ENCODE measurements at regions not wholly inside any gene's neighbourhood (a gene's known extent, or its start where the extent isn't known, plus 50 kb on each side); places are given as distances from the start of the nearest gene placed in this dataset.

- H3K4me1 Mint-ChIP-seq (ENCODE audit: unreplicated experiment) = no peaks in the 10 kb centered on the region
- no peaks in the 10 kb centered on the region for H3K9me3 Mint-ChIP-seq (ENCODE audit: unreplicated experiment)
- H3K27me3 Mint-ChIP-seq (ENCODE audit: unreplicated experiment) = no peaks in the 10 kb centered on the region
- no peak overlapping the region for H3K4me3 Mint-ChIP-seq (ENCODE audit: unreplicated experiment)
- H3K27ac Mint-ChIP-seq (ENCODE audit: unreplicated experiment) = no peak overlapping the region
- H3K36me3 Mint-ChIP-seq (ENCODE audit: unreplicated experiment) = no peaks in the 10 kb centered on the region
- TF ChIP-seq CTCF (IDR thresholded peaks at IDR 0.05) = no peak
- no peak for DNase-seq (ENCODE audit: extremely low spot score, unreplicated experiment)
Measured at GRCh38 chr10:80896076-80896475, 358.4 kb downstream of the SH2D4B start.

- no peak overlapping the region for H3K4me3 Mint-ChIP-seq (ENCODE audit: unreplicated experiment)
- no peak for TF ChIP-seq CTCF (IDR thresholded peaks at IDR 0.05)
- no peak overlapping the region for H3K27ac Mint-ChIP-seq (ENCODE audit: unreplicated experiment)
- no peaks in the 10 kb centered on the region for H3K36me3 Mint-ChIP-seq (ENCODE audit: unreplicated experiment)
- H3K27me3 Mint-ChIP-seq (ENCODE audit: unreplicated experiment) = no peaks in the 10 kb centered on the region
- no peaks in the 10 kb centered on the region for H3K9me3 Mint-ChIP-seq (ENCODE audit: unreplicated experiment)
- no peak for DNase-seq (ENCODE audit: extremely low spot score, unreplicated experiment)
- no peaks in the 10 kb centered on the region for H3K4me1 Mint-ChIP-seq (ENCODE audit: unreplicated experiment)
Measured at GRCh38 chr10:80896959-80897358, 359.3 kb downstream of the SH2D4B start.

GRCh38 chr10:80900661-80901060 lies 363.0 kb downstream of the SH2D4B start:
- no peak overlapping the region for H3K27ac Mint-ChIP-seq (ENCODE audit: unreplicated experiment)
- DNase-seq (ENCODE audit: extremely low spot score, unreplicated experiment) = no peak
- no peaks in the 10 kb centered on the region for H3K27me3 Mint-ChIP-seq (ENCODE audit: unreplicated experiment)
- H3K4me3 Mint-ChIP-seq (ENCODE audit: unreplicated experiment) = no peak overlapping the region
- no peaks in the 10 kb centered on the region for H3K9me3 Mint-ChIP-seq (ENCODE audit: unreplicated experiment)
- TF ChIP-seq CTCF (IDR thresholded peaks at IDR 0.05) = no peak
- no peaks in the 10 kb centered on the region for H3K36me3 Mint-ChIP-seq (ENCODE audit: unreplicated experiment)
- no peaks in the 10 kb centered on the region for H3K4me1 Mint-ChIP-seq (ENCODE audit: unreplicated experiment)

GRCh38 chr10:80908611-80909010 lies 370.9 kb downstream of the SH2D4B start:
- Mint-ChIP-seq H3K27ac (ENCODE audit: unreplicated experiment) (no peak overlapping the region), H3K4me1 (ENCODE audit: unreplicated experiment) (no peaks in the 10 kb centered on the region), H3K27me3 (ENCODE audit: unreplicated experiment) (no peaks in the 10 kb centered on the region), H3K9me3 (ENCODE audit: unreplicated experiment) (no peaks in the 10 kb centered on the region), H3K4me3 (ENCODE audit: unreplicated experiment) (no peak overlapping the region), H3K36me3 (ENCODE audit: unreplicated experiment) (no peaks in the 10 kb centered on the region)
- no peak for TF ChIP-seq CTCF (IDR thresholded peaks at IDR 0.05)
- DNase-seq (ENCODE audit: extremely low spot score, unreplicated experiment) = no peak

GRCh38 chr10:80909254-80909653 lies 371.6 kb downstream of the SH2D4B start:
- no peak for DNase-seq (ENCODE audit: extremely low spot score, unreplicated experiment)
- H3K9me3 Mint-ChIP-seq (ENCODE audit: unreplicated experiment) = no peaks in the 10 kb centered on the region
- no peak overlapping the region for H3K27ac Mint-ChIP-seq (ENCODE audit: unreplicated experiment)
- H3K27me3 Mint-ChIP-seq (ENCODE audit: unreplicated experiment) = no peaks in the 10 kb centered on the region
- no peak overlapping the region for H3K4me3 Mint-ChIP-seq (ENCODE audit: unreplicated experiment)
- H3K36me3 Mint-ChIP-seq (ENCODE audit: unreplicated experiment) = no peaks in the 10 kb centered on the region
- TF ChIP-seq CTCF (IDR thresholded peaks at IDR 0.05) = no peak
- H3K4me1 Mint-ChIP-seq (ENCODE audit: unreplicated experiment) = no peaks in the 10 kb centered on the region

All from osteocyte (in vitro differentiated cells).